NCI-H526 (cell line): ENCODE measurements at regions not wholly inside any gene's neighbourhood (a gene's known extent, or its start where the extent isn't known, plus 50 kb on each side); places are given as distances from the start of the nearest gene placed in this dataset.

Experiments
- DNase-seq, 2 experiments: peaks; one replicate each; lab custom pipeline; 2025; lab: John Stamatoyannopoulos, UW

- no peak for DNase-seq
These were observed 377.7 kb downstream of the TDRD15 start for GRCh38 chr2:21501376-21502027.

- no peak for DNase-seq
These were observed 392.1 kb downstream of the TDRD15 start for GRCh38 chr2:21515903-21516302.

- no peak for DNase-seq
These were observed 395.6 kb downstream of the TDRD15 start for GRCh38 chr2:21519412-21519811.

- no peak for DNase-seq
These were observed 396.1 kb downstream of the TDRD15 start for GRCh38 chr2:21519821-21520220.

- no peak for DNase-seq
These were observed 412.1 kb downstream of the TDRD15 start for GRCh38 chr2:21535826-21536225.

- no peak for DNase-seq
These were observed 415.9 kb downstream of the TDRD15 start for GRCh38 chr2:21539685-21540084.

- peak in 1 of 2 experiments; percentile 12 for DNase-seq
These were observed 419.9 kb downstream of the TDRD15 start for GRCh38 chr2:21543630-21544029.

- DNase-seq, result no peak
These were observed 420.6 kb downstream of the TDRD15 start for GRCh38 chr2:21544392-21544791.

- no peak for DNase-seq
These were observed 429.2 kb downstream of the TDRD15 start for GRCh38 chr2:21552981-21553380.

GRCh38 chr2:21559351-21559750, 435.6 kb downstream of the TDRD15 start:
- no peak for DNase-seq

GRCh38 chr2:21561965-21562364, 438.2 kb downstream of the TDRD15 start:
- no peak for DNase-seq

GRCh38 chr2:21567395-21567794, 443.6 kb downstream of the TDRD15 start:
- no peak for DNase-seq

- DNase-seq, result no peak
These were observed 447.9 kb downstream of the TDRD15 start for GRCh38 chr2:21571686-21572085.

- no peak for DNase-seq
These were observed 456.6 kb downstream of the TDRD15 start for GRCh38 chr2:21580391-21580790.

- DNase-seq, result peak in 1 of 2 experiments; percentile 43
These were observed 462.1 kb downstream of the TDRD15 start for GRCh38 chr2:21585881-21586280.

- no peak for DNase-seq
These were observed 466.4 kb downstream of the TDRD15 start for GRCh38 chr2:21590026-21590690.

- DNase-seq, result no peak
These were observed 468.2 kb downstream of the TDRD15 start for GRCh38 chr2:21591926-21592325.

GRCh38 chr2:21599417-21599816, 475.6 kb downstream of the TDRD15 start:
- DNase-seq, result no peak

GRCh38 chr2:21602789-21603188, 479.0 kb downstream of the TDRD15 start:
- DNase-seq, result no peak

GRCh38 chr2:21607572-21607971, 483.8 kb downstream of the TDRD15 start:
- DNase-seq, result no peak

GRCh38 chr2:21610304-21610703, 486.5 kb downstream of the TDRD15 start:
- DNase-seq, result no peak

- DNase-seq, result no peak
These were observed 494.2 kb downstream of the TDRD15 start for GRCh38 chr2:21617885-21618434.

GRCh38 chr2:21620771-21621170, 497.0 kb downstream of the TDRD15 start:
- no peak for DNase-seq

GRCh38 chr2:21627938-21628337, 504.2 kb downstream of the TDRD15 start:
- DNase-seq, result no peak
